GM12874 (cell line): ENCODE measurements at regions not wholly inside any gene's neighbourhood (a gene's known extent, or its start where the extent isn't known, plus 50 kb on each side); places are given as distances from the start of the nearest gene placed in this dataset.

Experiments
- CTCF ChIP-seq: IDR thresholded peaks from 2 replicates; pipeline ENCODE4 v1.5.1; 2011; ENCODE audit warnings: low read depth, mild to moderate bottlenecking, control low read depth, low read length, moderate library complexity; ENCODE audit not compliant: insufficient read depth

DNA sequence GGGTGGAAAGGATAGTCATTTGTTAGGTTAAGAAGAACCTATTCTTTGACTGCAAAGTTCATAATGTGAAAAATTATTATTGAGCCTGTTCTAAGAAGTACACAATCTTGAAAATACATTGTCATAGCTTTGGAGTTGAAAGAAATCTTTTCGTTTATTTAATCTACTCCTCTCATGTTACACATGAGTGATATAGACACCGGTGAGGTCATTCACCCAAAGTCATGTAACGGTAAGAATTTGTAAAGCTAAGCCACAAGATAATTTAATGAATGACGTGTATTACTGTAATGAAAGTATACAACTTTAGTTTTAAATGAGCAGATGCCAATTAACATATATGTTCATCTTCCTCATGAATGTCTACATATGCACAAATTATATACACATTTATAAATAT is 284.1 kb upstream of the PDE4D start:
- no peak for TF ChIP-seq CTCF

GRCh38 chr5:60173667-60174066 is 280.1 kb upstream of the PDE4D start:
- TF ChIP-seq CTCF = no peak

GRCh38 chr5:60163762-60164161 is 270.2 kb upstream of the PDE4D start:
- TF ChIP-seq CTCF = no peak

- no peak for TF ChIP-seq CTCF
Measured at GRCh38 chr5:60162441-60162840, 268.9 kb upstream of the PDE4D start.

DNA sequence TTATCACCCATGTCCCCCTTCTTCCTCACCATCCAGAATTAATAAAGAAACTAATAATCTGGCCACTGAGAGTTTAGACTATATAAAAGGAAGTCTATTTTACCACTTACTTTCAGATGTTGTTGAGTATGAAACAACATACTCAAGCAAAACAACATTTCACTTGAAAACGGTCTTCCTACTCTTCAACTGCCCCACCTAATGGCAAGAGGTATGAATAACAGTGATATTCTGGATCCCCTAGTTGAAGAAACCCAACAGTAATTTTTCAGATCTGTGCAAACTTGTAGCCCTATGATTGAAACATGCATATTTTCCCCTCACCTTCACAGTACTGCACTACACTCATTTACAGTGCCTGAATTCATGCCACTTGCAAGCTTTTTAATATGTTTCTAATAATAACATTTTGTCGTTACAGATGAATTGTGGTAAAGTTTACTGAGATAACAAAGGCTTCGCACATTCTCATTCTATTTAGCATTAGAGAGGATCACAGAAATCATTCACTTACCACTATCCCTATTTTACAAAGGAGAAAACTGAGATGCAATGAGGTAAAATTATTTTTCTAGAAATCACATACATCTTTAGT is 267.9 kb upstream of the PDE4D start:
- peak; percentile 56 for TF ChIP-seq CTCF

GRCh38 chr5:60149081-60149480 is 255.6 kb upstream of the PDE4D start:
- TF ChIP-seq CTCF = no peak

GRCh38 chr5:60148366-60148765 is 254.8 kb upstream of the PDE4D start:
- no peak for TF ChIP-seq CTCF
